WTC11 (cell line): ENCODE measurements at regions not wholly inside any gene's neighbourhood (a gene's known extent, or its start where the extent isn't known, plus 50 kb on each side); places are given as distances from the start of the nearest gene placed in this dataset.

Source experiments
- ATAC-seq: fragments of 200-7000 bp; cut with Tn5 transposase; 2 replicates; pipeline ENCODE4 v1.10.0; 2021; ENCODE audit warnings: mild to moderate bottlenecking, moderate library complexity
- CTCF ChIA-PET: fragments of 300-600 bp; sonication (Branson Sonifier 250); formaldehyde crosslinking; loops from one replicate; lab custom pipeline; 2021; ENCODE audit warnings: antibody characterized with exemption; lab: Charles Lee
- POLR2A ChIA-PET: fragments of 350-600 bp; sonication (Branson Sonifier 250); formaldehyde crosslinking; loops from one replicate; lab custom pipeline; 2021; ENCODE audit warnings: antibody characterized with exemption; lab: Charles Lee
- DNase-seq: peaks from one replicate; pipeline ENCODE4 v3.0.0; 2021; ENCODE audit warnings: low spot score
- H3K27ac Mint-ChIP-seq: 2 replicates; pipeline ENCODE4 v1.8.0; 2021; ENCODE audit warnings: mixed read lengths
- H3K27me3 Mint-ChIP-seq: 2 replicates; pipeline ENCODE4 v1.8.0; 2021; ENCODE audit warnings: low read depth, mild to moderate bottlenecking, moderate library complexity, mixed read lengths
- H3K36me3 Mint-ChIP-seq: 2 replicates; pipeline ENCODE4 v1.8.0; 2021; ENCODE audit warnings: mixed read lengths
- H3K4me1 Mint-ChIP-seq: 2 replicates; pipeline ENCODE4 v1.8.0; 2022; ENCODE audit warnings: mixed read lengths
- H3K4me3 Mint-ChIP-seq: 2 replicates; pipeline ENCODE4 v1.8.0; 2021; ENCODE audit warnings: mild to moderate bottlenecking, moderate library complexity, mixed read lengths
- H3K9me3 Mint-ChIP-seq: 2 replicates; pipeline ENCODE4 v1.8.0; 2021; ENCODE audit warnings: mixed read lengths
- CDX4 ChIP-seq: fragments of 250-450 bp; sonication (Bioruptor Pico); IDR thresholded peaks from 2 replicates; pipeline ENCODE4 v1.9.0; 2021; ENCODE audit warnings: moderate library complexity, mild to moderate bottlenecking, inconsistent platforms, borderline replicate concordance
- CREB1 ChIP-seq: sonication (generic); formaldehyde crosslinking; IDR thresholded peaks from 2 replicates; pipeline ENCODE4 v1.8.0; 2023; ENCODE audit warnings: mild to moderate bottlenecking, missing genetic modification reagents
- CTCF ChIP-seq: fragments of 200-600 bp; IDR thresholded peaks from 2 replicates; pipeline ENCODE4 v1.8.0; 2022; ENCODE audit warnings: antibody characterized with exemption
- ELF4 ChIP-seq: sonication (generic); formaldehyde crosslinking; IDR thresholded peaks from 2 replicates; pipeline ENCODE4 v1.8.1; 2022; ENCODE audit warnings: low read depth, mild to moderate bottlenecking, moderate library complexity, missing genetic modification reagents
- FOXP1 ChIP-seq: sonication (generic); formaldehyde crosslinking; IDR thresholded peaks from 2 replicates; pipeline ENCODE4 v1.8.0; 2022; ENCODE audit warnings: missing genetic modification reagents, mild to moderate bottlenecking, moderate library complexity, borderline replicate concordance
- GABPB1 ChIP-seq: sonication (generic); formaldehyde crosslinking; IDR thresholded peaks from 2 replicates; pipeline ENCODE4 v1.8.1; 2023; ENCODE audit warnings: mild to moderate bottlenecking, missing genetic modification reagents
- GTF2I ChIP-seq: fragments of 250-450 bp; sonication (Bioruptor Pico); conservative IDR thresholded peaks from 2 replicates; pipeline ENCODE4 v1.4.0; 2021; ENCODE audit warnings: mild to moderate bottlenecking
- JUN ChIP-seq: sonication (generic); formaldehyde crosslinking; IDR thresholded peaks from 2 replicates; pipeline ENCODE4 v1.8.0; 2023; ENCODE audit warnings: mild to moderate bottlenecking, missing genetic modification reagents
- NFE2L1 ChIP-seq: sonication (generic); formaldehyde crosslinking; IDR thresholded peaks from 2 replicates; pipeline ENCODE4 v1.8.1; 2023; ENCODE audit warnings: missing genetic modification reagents
- NR2C2 ChIP-seq: sonication (generic); formaldehyde crosslinking; IDR thresholded peaks from 2 replicates; pipeline ENCODE4 v1.8.0; 2022; ENCODE audit warnings: mild to moderate bottlenecking, missing genetic modification reagents
- PRRX2 ChIP-seq: fragments of 250-450 bp; sonication (Bioruptor Pico); IDR thresholded peaks from 2 replicates; pipeline ENCODE4 v1.8.0; 2021; ENCODE audit warnings: mild to moderate bottlenecking
- RELA ChIP-seq: sonication (generic); formaldehyde crosslinking; IDR thresholded peaks from 2 replicates; pipeline ENCODE4 v1.8.1; 2022; ENCODE audit warnings: missing genetic modification reagents, mild to moderate bottlenecking, borderline replicate concordance
- SMAD4 ChIP-seq: sonication (generic); formaldehyde crosslinking; IDR thresholded peaks from 2 replicates; pipeline ENCODE4 v1.8.0; 2022; ENCODE audit warnings: mild to moderate bottlenecking, missing genetic modification reagents
- TEAD1 ChIP-seq: sonication (generic); formaldehyde crosslinking; IDR thresholded peaks from 2 replicates; pipeline ENCODE4 v1.8.0; 2022; ENCODE audit warnings: mild to moderate bottlenecking, missing genetic modification reagents
- USF2 ChIP-seq: sonication (generic); formaldehyde crosslinking; IDR thresholded peaks from 2 replicates; pipeline ENCODE4 v1.8.1; 2023; ENCODE audit warnings: mild to moderate bottlenecking, missing genetic modification reagents, moderate library complexity
- ZBTB21 ChIP-seq: sonication (generic); formaldehyde crosslinking; IDR thresholded peaks from 2 replicates; pipeline ENCODE4 v1.8.1; 2023; ENCODE audit warnings: mild to moderate bottlenecking, missing genetic modification reagents, borderline replicate concordance
- ZBTB43 ChIP-seq: sonication (generic); formaldehyde crosslinking; IDR thresholded peaks from 2 replicates; pipeline ENCODE4 v1.8.1; 2023; ENCODE audit warnings: mild to moderate bottlenecking, missing genetic modification reagents
- ZNF219 ChIP-seq: sonication (generic); formaldehyde crosslinking; IDR thresholded peaks from 2 replicates; pipeline ENCODE4 v1.8.0; 2023; ENCODE audit warnings: missing genetic modification reagents, mild to moderate bottlenecking, borderline replicate concordance
- ZNF263 ChIP-seq: sonication (generic); formaldehyde crosslinking; IDR thresholded peaks from 2 replicates; pipeline ENCODE4 v1.8.1; 2022; ENCODE audit warnings: low read depth, mild to moderate bottlenecking, moderate library complexity, missing genetic modification reagents
- ZNF281 ChIP-seq: sonication (generic); formaldehyde crosslinking; IDR thresholded peaks from 2 replicates; pipeline ENCODE4 v1.8.0; 2023; ENCODE audit warnings: mild to moderate bottlenecking, missing genetic modification reagents
- ZNF317 ChIP-seq: sonication (generic); formaldehyde crosslinking; IDR thresholded peaks from 2 replicates; pipeline ENCODE4 v1.8.1; 2023; ENCODE audit warnings: low read depth, mild to moderate bottlenecking, moderate library complexity, missing genetic modification reagents, borderline replicate concordance
- ZNF423 ChIP-seq: fragments of 250-450 bp; sonication (Bioruptor Pico); IDR thresholded peaks from 2 replicates; pipeline ENCODE4 v2.1.2; 2022; ENCODE audit warnings: mild to moderate bottlenecking, moderate library complexity
- ZNF425 ChIP-seq: fragments of 250-450 bp; sonication (Bioruptor Pico); conservative IDR thresholded peaks from 2 replicates; pipeline ENCODE4 v1.9.0; 2021; ENCODE audit warnings: mild to moderate bottlenecking

- DNase-seq (no peak), ATAC-seq (no peak)
- Mint-ChIP-seq H3K27ac (no peak overlapping the region), H3K27me3 (peaks cover 3% of the 10 kb centered on the region; the same call in 1 of the 2 replicates), H3K9me3 (peaks cover 14% of the 10 kb centered on the region), H3K4me3 (no peak overlapping the region), H3K36me3 (peaks cover 12% of the 10 kb centered on the region), H3K4me1 (peaks cover 32% of the 10 kb centered on the region)
- CTCF ChIA-PET: no interaction called here
- POLR2A ChIA-PET: no interaction called here
- TF ChIP-seq ZBTB21 (CRISPR knock-in tag) (no peak), CTCF (no peak)
Observed at GRCh38 chr15:70192041-70192440, 94.3 kb upstream of the TLE3 start.

- H3K4me1 Mint-ChIP-seq: peaks cover 28% of the 10 kb centered on the region
- ChIA-PET CTCF (no interaction called here), POLR2A (no interaction called here)
- peaks cover 3% of the 10 kb centered on the region; the same call in 1 of the 2 replicates for H3K27me3 Mint-ChIP-seq
- H3K9me3 Mint-ChIP-seq: peaks cover 14% of the 10 kb centered on the region
- TF ChIP-seq FOXP1 (CRISPR knock-in tag): no peak
- TF ChIP-seq ZNF263: no peak
- H3K36me3 Mint-ChIP-seq: peaks cover 12% of the 10 kb centered on the region
- H3K4me3 Mint-ChIP-seq: no peak overlapping the region
- ATAC-seq (no peak), DNase-seq (no peak)
- no peak overlapping the region for H3K27ac Mint-ChIP-seq
Observed at GRCh38 chr15:70190965-70191364, 93.2 kb upstream of the TLE3 start.

GRCh38 chr15:70189826-70190695 lies 92.3 kb upstream of the TLE3 start:
- H3K27ac Mint-ChIP-seq: no peak overlapping the region
- peaks cover 12% of the 10 kb centered on the region for H3K36me3 Mint-ChIP-seq
- no peak for ATAC-seq
- no peak for TF ChIP-seq NR2C2 (CRISPR knock-in tag)
- no peak for TF ChIP-seq ZBTB21 (CRISPR knock-in tag)
- TF ChIP-seq RELA (CRISPR knock-in tag): no peak
- TF ChIP-seq ELF4 (CRISPR knock-in tag): no peak
- no peak for TF ChIP-seq ZBTB43 (CRISPR knock-in tag)
- no peak for TF ChIP-seq ZNF317 (CRISPR knock-in tag)
- no peak for TF ChIP-seq TEAD1 (CRISPR knock-in tag)
- no peak for TF ChIP-seq SMAD4 (CRISPR knock-in tag)
- TF ChIP-seq CREB1: no peak
- no peak for TF ChIP-seq CDX4 (CRISPR knock-in tag)
- TF ChIP-seq GTF2I (CRISPR knock-in tag): no peak
- no peak for TF ChIP-seq ZNF219 (CRISPR knock-in tag)
- TF ChIP-seq USF2 (CRISPR knock-in tag): no peak
- no peak for TF ChIP-seq ZNF281 (CRISPR knock-in tag)
- TF ChIP-seq ZNF423 (CRISPR knock-in tag): no peak
- no peak for TF ChIP-seq NFE2L1 (CRISPR knock-in tag)
- no peak for TF ChIP-seq PRRX2 (CRISPR knock-in tag)
- TF ChIP-seq GABPB1 (CRISPR knock-in tag): no peak
- TF ChIP-seq ZNF425 (CRISPR knock-in tag): no peak
- TF ChIP-seq JUN: no peak
- TF ChIP-seq, all 79 proteins: peak for 0
- CTCF ChIA-PET: no interaction called here
- H3K27me3 Mint-ChIP-seq: peaks cover 3% of the 10 kb centered on the region; the same call in 1 of the 2 replicates
- peaks cover 27% of the 10 kb centered on the region for H3K4me1 Mint-ChIP-seq
- peaks cover 14% of the 10 kb centered on the region for H3K9me3 Mint-ChIP-seq
- POLR2A ChIA-PET: no interaction called here
- no peak for DNase-seq
- no peak overlapping the region for H3K4me3 Mint-ChIP-seq
